Osteoblast (primary cell): ENCODE measurements at regions not wholly inside any gene's neighbourhood (a gene's known extent, or its start where the extent isn't known, plus 50 kb on each side); places are given as distances from the start of the nearest gene placed in this dataset.

ENCODE experiments used
- DNase-seq: peaks from one replicate; pipeline ENCODE4 v3.0.0; 2011; ENCODE audit warnings: low spot score, mixed read lengths; ENCODE audit not compliant: insufficient read length; ENCODE audit errors: missing footprints
- H2AFZ ChIP-seq: 2 replicates; pipeline ENCODE4 v1.6.0; 2011; ENCODE audit warnings: mild to moderate bottlenecking, low read length
- H3K27ac ChIP-seq: 2 replicates; pipeline ENCODE4 v1.5.1; 2011; ENCODE audit warnings: mild to moderate bottlenecking, low read depth, low read length, moderate library complexity
- H3K27me3 ChIP-seq: 2 replicates; pipeline ENCODE4 v1.6.0; 2012; ENCODE audit warnings: mild to moderate bottlenecking, control low read depth, inconsistent platforms, low read length, moderate library complexity; ENCODE audit not compliant: insufficient read depth
- H3K36me3 ChIP-seq: 2 replicates; pipeline ENCODE4 v1.5.1; 2011; ENCODE audit warnings: mild to moderate bottlenecking, low read length, control low read depth, moderate library complexity; ENCODE audit not compliant: insufficient read depth
- H3K4me1 ChIP-seq: 2 replicates; pipeline ENCODE4 v1.5.1; 2011; ENCODE audit warnings: mild to moderate bottlenecking, low read length, control low read depth, moderate library complexity; ENCODE audit not compliant: insufficient read depth
- H3K4me2 ChIP-seq: 2 replicates; pipeline ENCODE4 v1.6.0; 2011; ENCODE audit warnings: mild to moderate bottlenecking, low read length; ENCODE audit not compliant: insufficient read depth
- H3K4me3 ChIP-seq: fragments of 200-600 bp; sonication (generic); 3 replicates; pipeline ENCODE4 v1.5.1; 2012; ENCODE audit warnings: mild to moderate bottlenecking, low read length, inconsistent platforms; ENCODE audit not compliant: insufficient read depth
- H3K79me2 ChIP-seq: 2 replicates; pipeline ENCODE4 v1.6.0; 2012; ENCODE audit warnings: mild to moderate bottlenecking, low read length, control low read depth, inconsistent platforms; ENCODE audit not compliant: insufficient read depth
- H3K9me3 ChIP-seq: 2 replicates; pipeline ENCODE4 v1.5.1; 2011; ENCODE audit warnings: low read depth, low read length, control low read depth
- H4K20me1 ChIP-seq: 2 replicates; pipeline ENCODE4 v1.6.0; 2012; ENCODE audit warnings: mild to moderate bottlenecking, low read length, control low read depth; ENCODE audit not compliant: insufficient read depth
- CTCF ChIP-seq: IDR thresholded peaks from 2 replicates; pipeline ENCODE4 v1.5.1; 2011; ENCODE audit warnings: mild to moderate bottlenecking, low read depth, low read length, moderate library complexity; ENCODE audit errors: extremely low read depth

GRCh38 chr1:106226550-106226949, 829.9 kb upstream of the PRMT6 start:
- no peaks in the 10 kb centered on the region for H4K20me1 ChIP-seq
- TF ChIP-seq CTCF = no peak
- no peak overlapping the region for H3K27ac ChIP-seq
- H3K36me3 ChIP-seq = no peaks in the 10 kb centered on the region
- H3K79me2 ChIP-seq = no peaks in the 10 kb centered on the region
- H3K4me3 ChIP-seq = no peak overlapping the region
- no peak overlapping the region for H3K4me2 ChIP-seq
- no peaks in the 10 kb centered on the region for H3K27me3 ChIP-seq
- no peak for DNase-seq
- H3K9me3 ChIP-seq = no peaks in the 10 kb centered on the region
- H3K4me1 ChIP-seq = no peaks in the 10 kb centered on the region
- no peak overlapping the region for H2AFZ ChIP-seq

- Histone ChIP-seq H2AFZ (no peak overlapping the region), H3K27ac (no peak overlapping the region), H3K9me3 (no peaks in the 10 kb centered on the region), H3K4me3 (no peak overlapping the region), H3K79me2 (no peaks in the 10 kb centered on the region), H4K20me1 (no peaks in the 10 kb centered on the region), H3K4me1 (no peaks in the 10 kb centered on the region), H3K27me3 (no peaks in the 10 kb centered on the region), H3K36me3 (no peaks in the 10 kb centered on the region), H3K4me2 (no peak overlapping the region)
- no peak for DNase-seq
- TF ChIP-seq CTCF = no peak
These were observed 824.3 kb upstream of the PRMT6 start for GRCh38 chr1:106232128-106232527.

GRCh38 chr1:106233511-106233910, 823.0 kb upstream of the PRMT6 start:
- TF ChIP-seq CTCF = no peak
- Histone ChIP-seq H2AFZ (no peak overlapping the region), H3K27me3 (no peaks in the 10 kb centered on the region), H3K4me3 (no peak overlapping the region), H3K27ac (no peak overlapping the region), H4K20me1 (no peaks in the 10 kb centered on the region), H3K79me2 (no peaks in the 10 kb centered on the region), H3K36me3 (no peaks in the 10 kb centered on the region), H3K4me2 (no peak overlapping the region), H3K9me3 (no peaks in the 10 kb centered on the region), H3K4me1 (no peaks in the 10 kb centered on the region)
- DNase-seq = no peak

GRCh38 chr1:106249365-106249764, 807.1 kb upstream of the PRMT6 start:
- Histone ChIP-seq H3K27ac (no peak overlapping the region), H3K27me3 (no peaks in the 10 kb centered on the region), H3K36me3 (no peaks in the 10 kb centered on the region), H3K4me1 (no peaks in the 10 kb centered on the region), H3K79me2 (no peaks in the 10 kb centered on the region), H4K20me1 (no peaks in the 10 kb centered on the region), H3K4me2 (no peak overlapping the region), H3K4me3 (no peak overlapping the region), H3K9me3 (no peaks in the 10 kb centered on the region), H2AFZ (no peak overlapping the region)
- TF ChIP-seq CTCF = no peak
- no peak for DNase-seq
